Small intestine (tissue), 7 donors: ENCODE measurements at regions not wholly inside any gene's neighbourhood (a gene's known extent, or its start where the extent isn't known, plus 50 kb on each side); places are given as distances from the start of the nearest gene placed in this dataset.
A peak's percentile ranks its signal among the peaks of the same experiment; 100 is the strongest.

Source experiments
- DNase-seq, 2 donors: peaks; one replicate each; pipeline versions ENCODE4 v3.0.0 to v3.0.0-alpha.2; 2013
- FAIRE-seq: peaks from 2 replicates; lab custom pipeline; 2012; peaks lifted over from hg19 to GRCh38; lab: Jason Lieb, UNC
- H3K27ac ChIP-seq, 3 donors: one replicate each; pipeline ENCODE4 v1.5.1; 2013; ENCODE audit warnings: low read length in 2 of 3, mild to moderate bottlenecking in 2 of 3, control low read depth in 1 of 3, inconsistent platforms in 1 of 3, low read depth in 1 of 3, moderate library complexity in 1 of 3
- H3K27me3 ChIP-seq, 3 donors: one replicate each; pipeline ENCODE4 v1.6.1; 2013; ENCODE audit warnings: low read length in 3 of 3, inconsistent platforms in 1 of 3; ENCODE audit not compliant: control insufficient read depth in 3 of 3, insufficient read depth in 3 of 3
- H3K36me3 ChIP-seq, 3 donors: one replicate each; pipeline ENCODE4 v1.6.1; 2013; ENCODE audit warnings: low read length in 3 of 3, inconsistent platforms in 1 of 3, low read depth in 1 of 3, mild to moderate bottlenecking in 1 of 3, moderate library complexity in 1 of 3; ENCODE audit not compliant: control insufficient read depth in 3 of 3, insufficient read depth in 2 of 3
- H3K4me1 ChIP-seq, 3 donors: one replicate each; pipeline ENCODE4 v1.6.1; 2013; ENCODE audit warnings: low read length in 2 of 3, inconsistent platforms in 1 of 3, low read depth in 1 of 3, mild to moderate bottlenecking in 1 of 3, moderate library complexity in 1 of 3; ENCODE audit not compliant: control insufficient read depth in 3 of 3, insufficient read depth in 2 of 3
- H3K4me3 ChIP-seq, 3 donors: one replicate each; pipeline ENCODE4 v1.5.1; 2013; ENCODE audit warnings: low read length in 3 of 3, control low read depth in 1 of 3, inconsistent platforms in 1 of 3, low read depth in 1 of 3, mild to moderate bottlenecking in 1 of 3, moderate library complexity in 1 of 3
- H3K9me3 ChIP-seq, 2 donors: one replicate each; pipeline ENCODE4 v1.6.1; 2013; ENCODE audit warnings: low read depth in 1 of 2, low read length in 1 of 2; ENCODE audit not compliant: control insufficient read depth in 2 of 2, insufficient read depth in 1 of 2
- WGBS, 3 donors: extraction: QIAGEN DNeasy Blood & Tissue Kit; methylation state at CpG; one replicate each; pipeline ENCODE4 v1.1.7; 2013; 5-methylcytosine and 5-hydroxymethylcytosine counted together
- donor health status: healthy with polysubstance abuse.
- donor health status: control.
- donor health status: control.
- donor health status: Bipolar disorder and iron deficiency.
- donor health status: healthy.

DNA sequence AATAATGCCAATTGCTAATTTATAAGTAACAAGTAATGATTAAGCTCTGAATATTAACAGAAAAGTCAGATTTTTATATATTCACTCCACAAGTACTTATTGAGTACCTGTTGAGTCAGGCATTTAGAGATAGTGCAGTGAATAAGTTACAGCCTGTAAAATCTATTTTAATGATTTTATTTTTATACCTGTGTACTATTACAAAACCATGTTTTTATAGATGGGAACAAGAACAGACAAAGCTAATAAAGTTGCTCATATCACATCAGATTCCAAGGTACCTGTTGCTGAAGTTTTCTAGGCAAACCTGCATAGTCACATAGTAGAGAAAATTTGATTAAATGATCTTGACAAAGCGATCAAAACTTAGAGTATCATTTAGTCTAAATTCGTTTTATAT, 623.7 kb downstream of the EFNA5 start:
- WGBS, 3 donors = 72 to 84% (median 82%) methylated on average over 2 of the region's 2 CpGs
- no peaks in the 10 kb centered on the region for H3K27me3 ChIP-seq

DNA sequence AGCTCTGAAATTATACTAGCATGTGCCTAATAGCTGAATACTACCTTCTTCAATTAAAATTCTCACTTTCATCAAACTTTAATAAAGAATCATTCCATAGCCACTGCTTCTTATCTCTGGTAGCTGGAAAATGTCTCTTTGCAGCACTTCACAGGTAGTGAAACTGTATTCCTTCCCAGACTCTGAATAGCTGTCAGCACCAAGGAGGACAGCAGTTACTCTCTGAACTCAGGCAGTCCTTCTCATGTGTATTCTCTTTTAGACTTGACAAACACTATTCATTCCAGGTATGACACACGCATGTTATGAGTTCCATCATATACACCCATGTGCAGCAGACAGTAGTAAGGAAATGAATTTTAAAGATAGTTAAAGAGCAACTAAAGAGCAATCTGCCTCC, 627.1 kb downstream of the EFNA5 start:
- WGBS, 3 donors = 95 to 100% (median 95%) methylated on average over 1 of the region's 1 CpG
- no peaks in the 10 kb centered on the region for H3K36me3 ChIP-seq
- no peaks in the 10 kb centered on the region for H3K4me1 ChIP-seq
- no peaks in the 10 kb centered on the region for H3K9me3 ChIP-seq
- FAIRE-seq = no peak
- no peak overlapping the region for H3K27ac ChIP-seq
- no peak overlapping the region for H3K4me3 ChIP-seq
- peak in 1 of 2 donors; percentile 5 for DNase-seq
- H3K27me3 ChIP-seq = no peaks in the 10 kb centered on the region

More for the DNA sequence above, 623.7 kb downstream of the EFNA5 start:
- H3K4me1 ChIP-seq = no peaks in the 10 kb centered on the region
- no peaks in the 10 kb centered on the region for H3K9me3 ChIP-seq
- FAIRE-seq (no peak), DNase-seq (no peak)
- H3K36me3 ChIP-seq = no peaks in the 10 kb centered on the region
- no peak overlapping the region for H3K27ac ChIP-seq
- H3K4me3 ChIP-seq = no peak overlapping the region

GRCh38 chr5:107040907-107041306, 629.8 kb downstream of the EFNA5 start:
- Histone ChIP-seq H3K27me3 (no peaks in the 10 kb centered on the region), H3K4me1 (no peaks in the 10 kb centered on the region), H3K4me3 (no peak overlapping the region), H3K27ac (no peak overlapping the region), H3K36me3 (no peaks in the 10 kb centered on the region), H3K9me3 (no peaks in the 10 kb centered on the region)
- no peak for DNase-seq
- FAIRE-seq = no peak

GRCh38 chr5:107032629-107033028, 638.1 kb downstream of the EFNA5 start:
- DNase-seq (no peak), FAIRE-seq (no peak)
- Histone ChIP-seq H3K36me3 (no peaks in the 10 kb centered on the region), H3K4me3 (no peak overlapping the region), H3K9me3 (no peaks in the 10 kb centered on the region), H3K27me3 (no peaks in the 10 kb centered on the region), H3K4me1 (no peaks in the 10 kb centered on the region), H3K27ac (no peak overlapping the region)

- Histone ChIP-seq H3K36me3 (no peaks in the 10 kb centered on the region), H3K27ac (no peak overlapping the region), H3K27me3 (no peaks in the 10 kb centered on the region), H3K4me1 (no peaks in the 10 kb centered on the region), H3K4me3 (no peak overlapping the region), H3K9me3 (no peaks in the 10 kb centered on the region)
- no peak for FAIRE-seq
- no peak for DNase-seq
- WGBS, 3 donors = 91 to 96% (median 94%) methylated on average over 2 of the region's 2 CpGs
Measured at GRCh38 chr5:107028938-107029337, 641.8 kb downstream of the EFNA5 start.

- H3K4me3 ChIP-seq = no peak overlapping the region
- WGBS, 3 donors = 44 to 60% (median 51%) methylated on average over 3 of the region's 3 CpGs
- H3K36me3 ChIP-seq = no peaks in the 10 kb centered on the region
- no peak overlapping the region for H3K27ac ChIP-seq
- no peaks in the 10 kb centered on the region for H3K27me3 ChIP-seq
- H3K9me3 ChIP-seq = no peaks in the 10 kb centered on the region
- H3K4me1 ChIP-seq = no peaks in the 10 kb centered on the region
- DNase-seq = no peak
- no peak for FAIRE-seq
Measured at GRCh38 chr5:107025712-107026497, 644.8 kb downstream of the EFNA5 start.

DNA sequence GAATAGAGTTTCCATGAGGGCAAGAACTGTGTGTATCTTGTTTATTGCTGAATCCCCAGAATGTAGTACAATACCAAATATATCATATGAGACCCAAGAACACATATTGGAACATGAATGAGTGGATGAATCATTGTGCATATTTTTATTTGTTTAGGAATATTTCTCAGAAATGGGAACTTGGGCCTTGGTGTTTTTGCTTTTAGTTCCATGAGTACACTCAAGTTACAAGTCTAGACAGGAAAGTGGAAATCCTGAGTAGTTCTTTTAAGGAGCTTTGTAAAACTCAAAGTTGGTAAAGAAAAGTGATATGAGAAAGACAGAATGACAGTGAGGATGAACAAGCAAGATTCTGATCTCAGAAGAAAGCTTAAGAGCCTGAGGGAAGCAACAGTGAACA, 647.0 kb downstream of the EFNA5 start:
- H3K36me3 ChIP-seq = no peaks in the 10 kb centered on the region
- FAIRE-seq (no peak), DNase-seq (no peak)
- H3K9me3 ChIP-seq = no peaks in the 10 kb centered on the region
- no peak overlapping the region for H3K4me3 ChIP-seq
- no peaks in the 10 kb centered on the region for H3K4me1 ChIP-seq
- H3K27me3 ChIP-seq = no peaks in the 10 kb centered on the region
- no peak overlapping the region for H3K27ac ChIP-seq

DNA sequence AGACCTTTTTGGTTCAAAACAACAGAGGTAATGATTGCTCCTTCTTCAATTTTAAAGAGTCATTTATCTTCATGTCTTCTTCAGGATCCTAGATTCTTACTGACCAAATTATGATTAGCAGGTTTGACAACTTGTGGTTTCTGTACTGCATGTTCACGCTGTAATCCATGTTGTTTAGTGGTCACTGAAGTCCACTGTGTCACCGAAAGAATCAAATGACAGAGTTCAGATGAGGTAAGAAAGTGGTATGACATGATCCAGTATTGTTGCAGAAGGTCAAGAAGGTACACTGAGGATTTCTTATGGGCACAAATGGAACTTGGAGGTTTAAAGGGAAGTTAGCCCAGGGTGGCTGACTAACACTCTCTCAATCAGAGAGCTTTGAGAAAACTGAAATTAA, 649.2 kb downstream of the EFNA5 start:
- Histone ChIP-seq H3K4me3 (no peak overlapping the region), H3K4me1 (no peaks in the 10 kb centered on the region), H3K36me3 (no peaks in the 10 kb centered on the region), H3K27ac (no peak overlapping the region), H3K9me3 (no peaks in the 10 kb centered on the region), H3K27me3 (no peaks in the 10 kb centered on the region)
- FAIRE-seq = no peak
- 88 to 90% (median 89%) methylated on average over 2 of the region's 2 CpGs for WGBS, 3 donors
- no peak for DNase-seq

- no peaks in the 10 kb centered on the region for H3K9me3 ChIP-seq
- DNase-seq (no peak), FAIRE-seq (no peak)
- H3K4me1 ChIP-seq = no peaks in the 10 kb centered on the region
- no peaks in the 10 kb centered on the region for H3K36me3 ChIP-seq
- H3K27ac ChIP-seq = no peak overlapping the region
- 58 to 67% (median 65%) methylated on average over 2 of the region's 2 CpGs for WGBS, 3 donors
- H3K27me3 ChIP-seq = no peaks in the 10 kb centered on the region
- no peak overlapping the region for H3K4me3 ChIP-seq
Measured at GRCh38 chr5:107020626-107021025, 650.1 kb downstream of the EFNA5 start.
